ENCODE measurements at regions not wholly inside any gene's neighbourhood (a gene's known extent, or its start where the extent isn't known, plus 50 kb on each side); places are given as distances from the start of the nearest gene placed in this dataset.

GRCh38 chr7:52959336-52959735, 76.1 kb upstream of the POM121L12 start:
- no peaks in the 10 kb centered on the region for H3K4me1 ChIP-seq (ENCODE audit: low read depth)
- H3K36me3 ChIP-seq (ENCODE audit: low read depth) = no peaks in the 10 kb centered on the region
- TF ChIP-seq CTCF (IDR thresholded peaks at IDR 0.05) = no peak
- intact Hi-C loops (cut with DNase I, micrococcal nuclease) = no loop called here
- no peak for DNase-seq
- no peak overlapping the region for H3K4me3 ChIP-seq
- ATAC-seq = no peak
- H3K9me3 ChIP-seq = no peaks in the 10 kb centered on the region

GRCh38 chr7:52958621-52959140, 76.8 kb upstream of the POM121L12 start:
- ATAC-seq (no peak), DNase-seq (no peak)
- H3K4me3 ChIP-seq = no peak overlapping the region
- no peak for TF ChIP-seq CTCF (IDR thresholded peaks at IDR 0.05)
- intact Hi-C loops (cut with DNase I, micrococcal nuclease) = no loop called here
- H3K36me3 ChIP-seq (ENCODE audit: low read depth) = no peaks in the 10 kb centered on the region
- no peaks in the 10 kb centered on the region for H3K9me3 ChIP-seq
- H3K4me1 ChIP-seq (ENCODE audit: low read depth) = no peaks in the 10 kb centered on the region

- no peak overlapping the region for H3K4me3 ChIP-seq
- no peaks in the 10 kb centered on the region for H3K9me3 ChIP-seq
- no peak for TF ChIP-seq CTCF (IDR thresholded peaks at IDR 0.05)
- DNase-seq (no peak), ATAC-seq (no peak)
- no peaks in the 10 kb centered on the region for H3K36me3 ChIP-seq (ENCODE audit: low read depth)
- intact Hi-C loops (cut with DNase I, micrococcal nuclease) = no loop called here
- H3K4me1 ChIP-seq (ENCODE audit: low read depth) = no peaks in the 10 kb centered on the region
These were observed 79.0 kb upstream of the POM121L12 start for GRCh38 chr7:52956379-52956915.

- Histone ChIP-seq H3K4me3 (no peak overlapping the region), H3K36me3 (ENCODE audit: low read depth) (no peaks in the 10 kb centered on the region), H3K4me1 (ENCODE audit: low read depth) (no peaks in the 10 kb centered on the region), H3K9me3 (no peaks in the 10 kb centered on the region)
- DNase-seq (no peak), ATAC-seq (no peak)
- intact Hi-C loops (cut with DNase I, micrococcal nuclease) = no loop called here
- TF ChIP-seq CTCF (IDR thresholded peaks at IDR 0.05) = no peak
These were observed 79.9 kb upstream of the POM121L12 start for GRCh38 chr7:52955522-52955921.

GRCh38 chr7:52944921-52945320, 90.5 kb upstream of the POM121L12 start:
- Histone ChIP-seq H3K4me3 (no peak overlapping the region), H3K4me1 (ENCODE audit: low read depth) (no peaks in the 10 kb centered on the region), H3K9me3 (no peaks in the 10 kb centered on the region), H3K36me3 (ENCODE audit: low read depth) (no peaks in the 10 kb centered on the region)
- DNase-seq = no peak
- ATAC-seq = no peak
- intact Hi-C loops (cut with DNase I, micrococcal nuclease) = no loop called here
- no peak for TF ChIP-seq CTCF (IDR thresholded peaks at IDR 0.05)

GRCh38 chr7:52940481-52940880, 95.0 kb upstream of the POM121L12 start:
- H3K4me1 ChIP-seq (ENCODE audit: low read depth) = no peaks in the 10 kb centered on the region
- TF ChIP-seq CTCF (IDR thresholded peaks at IDR 0.05) = no peak
- H3K9me3 ChIP-seq = no peaks in the 10 kb centered on the region
- no peak for ATAC-seq
- no peak overlapping the region for H3K4me3 ChIP-seq
- intact Hi-C loops (cut with DNase I, micrococcal nuclease) = no loop called here
- H3K36me3 ChIP-seq (ENCODE audit: low read depth) = no peaks in the 10 kb centered on the region
- DNase-seq = no peak
